ENCODE measurements at regions not wholly inside any gene's neighbourhood (a gene's known extent, or its start where the extent isn't known, plus 50 kb on each side); places are given as distances from the start of the nearest gene placed in this dataset.

DNA sequence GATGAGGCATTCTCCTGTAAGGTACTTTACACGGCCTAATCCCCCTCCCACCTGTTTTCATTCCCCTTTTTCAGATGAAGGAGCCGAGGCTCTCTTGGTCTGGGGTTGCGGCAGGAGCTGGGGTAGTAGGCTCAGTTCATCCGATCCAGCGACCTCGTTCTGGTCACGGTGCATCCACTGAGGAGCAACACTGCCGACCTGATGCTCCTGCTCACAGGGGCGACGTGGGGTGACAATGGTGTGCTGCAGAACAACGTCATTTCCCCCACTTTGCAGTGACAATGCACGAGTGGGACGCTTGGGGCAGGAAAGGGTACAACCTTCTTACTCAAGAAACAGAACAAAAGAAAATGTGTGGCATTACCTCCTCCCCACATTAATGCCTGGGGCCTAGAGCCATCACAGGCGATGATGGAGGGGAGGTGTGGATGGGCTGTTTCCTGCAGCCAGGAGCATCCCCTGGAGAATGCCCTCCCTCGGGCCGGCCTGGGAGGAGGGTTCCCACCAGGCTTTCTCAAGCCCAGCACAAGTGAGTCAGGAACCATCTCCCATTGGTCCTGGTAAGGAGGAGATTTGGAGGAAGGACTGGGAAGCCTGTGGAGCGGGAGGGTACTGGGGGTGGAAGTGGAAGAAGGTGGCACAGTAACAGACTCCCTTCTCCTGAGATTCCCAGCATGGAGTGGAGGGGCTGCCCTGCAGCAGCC is 125.6 kb downstream of the SPATA19 start:
- no peak for DNase-seq

GRCh38 chr11:133718831-133719230 is 126.5 kb downstream of the SPATA19 start:
- no peak for DNase-seq

DNA sequence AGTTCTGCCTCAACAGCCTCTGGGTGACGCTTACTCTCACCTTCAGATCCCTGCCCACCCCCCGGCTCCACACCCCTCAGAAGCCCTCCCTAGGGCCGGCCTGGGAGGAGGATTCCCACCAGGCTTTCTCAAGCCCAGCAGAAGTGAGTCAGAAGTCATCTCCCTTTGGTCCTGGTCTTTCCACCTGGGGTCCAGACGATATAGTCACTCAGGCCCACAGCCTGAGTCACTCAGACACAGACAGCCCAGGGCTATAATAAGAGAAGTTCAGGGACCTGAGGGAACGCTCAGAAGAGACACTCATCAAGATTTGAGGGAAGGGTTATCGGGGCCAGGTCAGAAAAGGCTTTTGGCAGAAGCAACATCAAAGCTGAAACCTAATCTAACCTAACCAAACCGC is 127.1 kb downstream of the SPATA19 start:
- DNase-seq: no peak

DNA sequence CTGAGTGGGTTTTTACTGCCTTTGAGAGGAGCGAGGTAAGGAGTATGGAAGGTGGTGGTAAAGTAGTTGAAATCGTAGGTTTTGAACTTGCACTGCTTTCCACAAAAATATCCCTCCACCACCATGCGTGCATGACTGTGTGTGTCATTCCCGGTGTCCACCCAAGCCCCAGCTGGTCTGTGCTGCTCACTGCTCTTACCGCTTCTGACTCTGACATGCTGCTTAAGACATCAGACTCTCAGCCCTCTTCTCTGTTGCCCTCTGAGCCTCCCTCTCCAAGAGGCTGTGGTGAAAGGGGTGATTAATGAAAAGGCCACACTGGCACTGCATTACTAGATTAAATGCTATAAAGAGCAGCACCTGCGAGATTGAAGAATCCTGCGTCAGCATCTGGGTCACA is 128.7 kb downstream of the SPATA19 start:
- DNase-seq: no peak

DNA sequence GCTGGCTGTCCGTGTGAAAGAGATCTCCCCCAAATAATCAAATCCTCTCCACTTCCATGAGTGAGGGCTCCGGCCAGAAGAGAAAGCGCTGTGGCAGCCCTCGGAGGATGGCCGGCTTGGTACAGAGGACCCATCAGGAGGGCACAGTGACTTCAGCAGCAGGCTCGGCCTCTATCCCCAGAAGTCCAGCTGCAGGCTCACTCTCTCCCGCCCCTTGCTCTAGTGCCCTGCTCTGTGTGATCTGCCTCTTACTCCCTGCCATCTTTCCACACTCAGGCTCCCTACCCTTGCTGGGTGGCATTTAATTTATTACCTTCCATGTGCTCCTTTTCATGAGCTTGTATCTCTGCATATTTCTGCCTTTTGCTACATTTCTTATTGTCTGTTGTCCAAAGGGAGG is 129.7 kb downstream of the SPATA19 start:
- DNase-seq: no peak

- no peak for DNase-seq
Measured at GRCh38 chr11:133714471-133715375, 130.6 kb downstream of the SPATA19 start.

GRCh38 chr11:133713844-133714243 is 131.5 kb downstream of the SPATA19 start:
- DNase-seq: no peak

GRCh38 chr11:133713406-133713805 is 131.9 kb downstream of the SPATA19 start:
- DNase-seq: no peak

- no peak for DNase-seq
Measured at GRCh38 chr11:133712051-133712560, 133.2 kb downstream of the SPATA19 start.

GRCh38 chr11:133711545-133711944 is 133.8 kb downstream of the SPATA19 start:
- DNase-seq: no peak

- DNase-seq: no peak
Measured at GRCh38 chr11:133710681-133711240, 134.6 kb downstream of the SPATA19 start.

- DNase-seq: no peak
Measured at GRCh38 chr11:133710241-133710640, 135.1 kb downstream of the SPATA19 start.

DNA sequence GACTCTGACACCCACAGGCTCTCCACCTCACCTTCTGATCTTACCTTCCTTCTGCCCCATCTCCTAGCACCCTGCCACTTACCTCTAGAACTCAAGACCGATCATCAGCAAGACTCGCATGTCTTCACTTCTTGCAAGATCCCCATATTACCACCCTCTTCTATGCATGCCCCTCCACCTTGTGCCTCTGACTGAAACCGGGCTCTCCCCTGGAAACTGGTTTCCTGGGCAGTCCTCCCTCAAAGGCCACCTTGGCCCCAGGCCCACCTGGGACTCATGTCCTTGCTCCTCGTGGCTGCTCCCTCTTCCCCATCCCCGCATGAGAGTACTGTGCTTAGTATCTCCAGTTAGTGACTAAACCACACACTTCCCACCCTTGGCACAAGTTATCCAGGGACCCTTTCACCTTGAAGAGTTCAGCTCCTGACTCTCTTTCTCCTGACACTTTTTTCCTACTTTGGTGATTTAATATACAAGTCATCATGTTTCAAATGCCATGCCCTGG is 136.7 kb downstream of the SPATA19 start:
- DNase-seq: no peak

GRCh38 chr11:133706925-133707794 is 138.2 kb downstream of the SPATA19 start:
- no peak for DNase-seq

- no peak for DNase-seq
Measured at GRCh38 chr11:133705873-133706272, 139.4 kb downstream of the SPATA19 start.

- no peak for DNase-seq
Measured at GRCh38 chr11:133705074-133705648, 140.2 kb downstream of the SPATA19 start.

GRCh38 chr11:133699071-133699470 is 146.2 kb downstream of the SPATA19 start:
- DNase-seq: no peak

- no peak for DNase-seq
Measured at GRCh38 chr11:133698654-133699053, 146.7 kb downstream of the SPATA19 start.

DNA sequence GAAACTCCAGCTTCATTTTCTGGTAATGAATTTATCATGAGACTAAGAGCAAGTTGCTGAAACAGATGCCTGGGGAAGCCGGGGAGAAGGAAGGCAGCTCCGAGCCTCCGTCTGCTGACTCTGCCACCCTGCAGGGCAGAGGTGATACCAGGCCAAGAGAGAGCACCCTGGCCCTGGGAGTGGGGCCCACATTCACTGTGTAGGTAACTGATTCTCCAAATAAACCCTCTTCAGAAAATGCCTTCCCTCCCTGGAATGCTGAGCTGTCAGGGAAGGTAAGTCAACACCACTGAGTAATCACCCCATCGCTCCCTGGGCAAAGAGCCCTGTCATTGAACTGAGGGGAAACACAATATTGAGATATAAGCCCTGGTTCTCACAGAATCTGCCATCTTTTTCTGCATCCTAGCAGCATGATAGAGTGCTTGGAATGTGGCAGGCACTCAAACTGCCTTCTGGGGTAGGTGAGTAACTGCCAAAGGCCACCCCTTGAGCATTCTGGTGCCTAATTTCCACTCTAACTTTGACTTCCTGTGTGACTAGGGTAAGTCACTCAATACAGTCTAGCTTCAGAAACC is 147.6 kb downstream of the SPATA19 start:
- DNase-seq: no peak

DNA sequence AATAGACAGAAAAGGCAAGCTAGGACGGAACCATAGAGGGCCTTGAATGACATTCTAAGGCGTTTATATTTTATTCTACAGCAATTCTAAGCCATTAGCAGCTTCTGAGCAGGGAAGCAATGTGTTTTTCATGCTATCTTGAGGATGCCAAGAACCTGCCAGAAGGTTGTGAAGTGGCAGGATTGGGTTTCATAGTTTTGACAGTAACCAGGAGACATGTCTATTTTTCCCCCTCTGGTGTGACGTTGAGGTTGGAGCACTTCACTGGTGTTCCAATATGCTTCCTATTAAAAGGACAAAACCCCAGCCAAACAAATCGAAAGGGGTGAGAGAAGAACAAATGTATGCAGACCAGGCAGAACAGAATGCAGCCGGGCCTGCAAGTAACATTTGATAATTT is 148.2 kb downstream of the SPATA19 start:
- DNase-seq: no peak

- no peak for DNase-seq
Measured at GRCh38 chr11:133695387-133695786, 149.9 kb downstream of the SPATA19 start.

GRCh38 chr11:133694701-133695100 is 150.6 kb downstream of the SPATA19 start:
- DNase-seq: no peak

Data from activated CD4-positive, alpha-beta T cell treated with anti-CD3 and anti-CD28 coated beads for 48 hours (primary cell).